Astrocyte of the spinal cord (primary cell): ENCODE measurements at regions not wholly inside any gene's neighbourhood (a gene's known extent, or its start where the extent isn't known, plus 50 kb on each side); places are given as distances from the start of the nearest gene placed in this dataset.

Source experiments
- DNase-seq: peaks from one replicate; pipeline ENCODE4 v3.0.0; 2011; ENCODE audit warnings: low read depth, low spot score
- H3K4me3 ChIP-seq: 2 replicates; pipeline ENCODE4 v1.5.1; 2011; ENCODE audit warnings: low read depth, mild to moderate bottlenecking, low read length, moderate library complexity
- CTCF ChIP-seq: IDR thresholded peaks from 2 replicates; pipeline ENCODE4 v1.5.1; 2012; ENCODE audit warnings: low read depth, mild to moderate bottlenecking, low read length, inconsistent platforms
- in situ Hi-C: cut with HindIII; loops from 2 replicates; pipeline ENCODE4 v1.10.0; 2017; ENCODE audit warnings: low sequenced_read_pairs

- H3K4me3 ChIP-seq: no peak overlapping the region
- no peak for DNase-seq
- no peak for TF ChIP-seq CTCF
- in situ Hi-C loops: no loop called here
Observed at GRCh38 chr13:106918557-106918860, 350.6 kb upstream of the ARGLU1 start.

GRCh38 chr13:106917673-106918556, 350.0 kb upstream of the ARGLU1 start:
- in situ Hi-C loops: no loop called here
- H3K4me3 ChIP-seq: peak overlapping the region; percentile 61
- peak; percentile 93 for TF ChIP-seq CTCF

GRCh38 chr13:106917024-106917571, 349.2 kb upstream of the ARGLU1 start:
- peak overlapping the region; percentile 61 for H3K4me3 ChIP-seq
- in situ Hi-C loops: no loop called here
- TF ChIP-seq CTCF: no peak
- no peak for DNase-seq

More at GRCh38 chr13:106917673-106918556, 350.0 kb upstream of the ARGLU1 start:
- peak; percentile 81 for DNase-seq

- no peak for TF ChIP-seq CTCF
- no peak overlapping the region for H3K4me3 ChIP-seq
- in situ Hi-C loops: no loop called here
- DNase-seq: no peak
Observed at GRCh38 chr13:106916329-106916976, 348.5 kb upstream of the ARGLU1 start.

- no peak for TF ChIP-seq CTCF
- in situ Hi-C loops: no loop called here
- DNase-seq: no peak
- no peak overlapping the region for H3K4me3 ChIP-seq
Observed at GRCh38 chr13:106915146-106915545, 347.2 kb upstream of the ARGLU1 start.

GRCh38 chr13:106911627-106912026, 343.7 kb upstream of the ARGLU1 start:
- TF ChIP-seq CTCF: no peak

More at GRCh38 chr13:106911627-106912026, 343.7 kb upstream of the ARGLU1 start:
- in situ Hi-C loops: no loop called here
- H3K4me3 ChIP-seq: no peak overlapping the region
- no peak for DNase-seq
